GM23338 (cell line): ENCODE measurements at regions not wholly inside any gene's neighbourhood (a gene's known extent, or its start where the extent isn't known, plus 50 kb on each side); places are given as distances from the start of the nearest gene placed in this dataset.

ENCODE experiments used
- ATAC-seq: fragments of 200-7000 bp; cut with Tn5 transposase; 3 replicates; pipeline ENCODE4 v1.9.1; 2020
- DNase-seq: peaks from one replicate; pipeline ENCODE4 v3.0.0-alpha.2; 2015; ENCODE audit warnings: low spot score
- H2AFZ ChIP-seq: fragments of 200-600 bp; sonication (generic); 2 replicates; pipeline ENCODE4 v1.8.0; 2016; ENCODE audit warnings: antibody characterized with exemption, mild to moderate bottlenecking, moderate library complexity
- H3F3A ChIP-seq: fragments of 200-600 bp; sonication (generic); replicated peaks from 2 replicates; pipeline ENCODE4 v1.8.0; 2017; ENCODE audit warnings: antibody characterized with exemption, mixed run types, low read depth
- H3K27ac ChIP-seq: fragments of 200-600 bp; sonication (generic); 2 replicates; pipeline ENCODE4 v1.6.1; 2016; ENCODE audit warnings: low read depth
- H3K27me3 ChIP-seq: fragments of 200-600 bp; sonication (generic); 2 replicates; pipeline ENCODE4 v1.8.0; 2016; ENCODE audit warnings: mild to moderate bottlenecking, mixed run types, moderate library complexity; ENCODE audit not compliant: insufficient read depth
- H3K36me3 ChIP-seq: fragments of 200-600 bp; sonication (generic); 2 replicates; pipeline ENCODE4 v1.8.0; 2016; ENCODE audit warnings: mild to moderate bottlenecking; ENCODE audit not compliant: insufficient read depth
- H3K4me1 ChIP-seq: fragments of 200-600 bp; sonication (generic); 2 replicates; pipeline ENCODE4 v1.8.0; 2016; ENCODE audit warnings: mild to moderate bottlenecking, moderate library complexity; ENCODE audit not compliant: insufficient read depth
- H3K4me2 ChIP-seq: fragments of 200-600 bp; sonication (generic); 2 replicates; pipeline ENCODE4 v1.7.1; 2017; ENCODE audit warnings: mixed run types
- H3K4me3 ChIP-seq: fragments of 200-600 bp; sonication (generic); 2 replicates; pipeline ENCODE4 v1.6.1; 2016; ENCODE audit warnings: mixed run types
- H3K79me2 ChIP-seq: fragments of 200-600 bp; sonication (generic); replicated peaks from 2 replicates; pipeline ENCODE4 v1.8.0; 2017; ENCODE audit warnings: mild to moderate bottlenecking; ENCODE audit not compliant: insufficient read depth
- H3K9me2 ChIP-seq: fragments of 200-600 bp; sonication (generic); 2 replicates; pipeline ENCODE4 v1.8.0; 2017; ENCODE audit not compliant: insufficient read depth
- H4K20me1 ChIP-seq: fragments of 200-600 bp; sonication (generic); replicated peaks from 2 replicates; pipeline ENCODE4 v1.8.0; 2017; ENCODE audit warnings: mild to moderate bottlenecking; ENCODE audit not compliant: insufficient read depth
- H3K27ac Mint-ChIP-seq: 2 replicates; pipeline ENCODE4 v1.8.0; 2020; ENCODE audit warnings: inconsistent platforms, mild to moderate bottlenecking, moderate library complexity, mixed read lengths
- H3K27me3 Mint-ChIP-seq: 3 replicates; pipeline ENCODE4 v1.8.0; 2022; ENCODE audit warnings: low read depth, mild to moderate bottlenecking, moderate library complexity, mixed read lengths, inconsistent platforms; ENCODE audit not compliant: insufficient read depth, poor library complexity
- H3K36me3 Mint-ChIP-seq: 3 replicates; pipeline ENCODE4 v1.8.0; 2021; ENCODE audit warnings: low read depth, mild to moderate bottlenecking, inconsistent platforms, moderate library complexity, mixed read lengths
- H3K4me1 Mint-ChIP-seq: 3 replicates; pipeline ENCODE4 v1.8.0; 2020; ENCODE audit warnings: mild to moderate bottlenecking, inconsistent platforms, mixed read lengths
- H3K4me3 Mint-ChIP-seq: 3 replicates; pipeline ENCODE4 v1.8.0; 2021; ENCODE audit warnings: moderate library complexity, mild to moderate bottlenecking, inconsistent platforms, mixed read lengths
- H3K9me3 Mint-ChIP-seq: 3 replicates; pipeline ENCODE4 v1.8.0; 2020; ENCODE audit warnings: moderate library complexity, mild to moderate bottlenecking, inconsistent platforms, mixed read lengths
- CREB1 ChIP-seq: fragments of 250-450 bp; sonication (Bioruptor Pico); IDR thresholded peaks from 2 replicates; pipeline ENCODE4 v1.5.0; 2020; ENCODE audit warnings: low read depth, mild to moderate bottlenecking, moderate library complexity
- ETS1 ChIP-seq: IDR thresholded peaks from 2 replicates; pipeline ENCODE4 v1.6.1; 2016; ENCODE audit warnings: antibody characterized with exemption
- EZH2 ChIP-seq: fragments of 200-600 bp; sonication (generic); IDR thresholded peaks from one replicate; pipeline ENCODE4 v1.8.0; 2017; ENCODE audit warnings: antibody characterized with exemption, mild to moderate bottlenecking, low read depth; ENCODE audit not compliant: unreplicated experiment
- EZH2phosphoT487 ChIP-seq: fragments of 200-600 bp; sonication (generic); IDR thresholded peaks from one replicate; pipeline ENCODE4 v1.8.1; 2018; ENCODE audit warnings: antibody characterized with exemption; ENCODE audit not compliant: unreplicated experiment
- JUNB ChIP-seq: IDR thresholded peaks from one replicate; pipeline ENCODE4 v1.6.1; 2016; ENCODE audit warnings: antibody characterized with exemption; ENCODE audit not compliant: unreplicated experiment
- NANOG ChIP-seq: IDR thresholded peaks from 2 replicates; pipeline ENCODE4 v1.6.1; 2016; ENCODE audit warnings: antibody characterized with exemption, borderline replicate concordance
- POLR2AphosphoS5 ChIP-seq: IDR thresholded peaks from 2 replicates; pipeline ENCODE4 v1.6.1; 2016; ENCODE audit warnings: antibody characterized with exemption, low read depth
- STAT1 ChIP-seq: IDR thresholded peaks from one replicate; pipeline ENCODE4 v1.6.1; 2016; ENCODE audit warnings: antibody characterized with exemption; ENCODE audit not compliant: unreplicated experiment
- ZNF114 ChIP-seq: fragments of 250-450 bp; sonication (Bioruptor Pico); IDR thresholded peaks from 2 replicates; pipeline ENCODE4 v1.5.0; 2020; ENCODE audit warnings: mild to moderate bottlenecking, moderate library complexity
- ZNF331 ChIP-seq: fragments of 250-450 bp; sonication (Bioruptor Pico); IDR thresholded peaks from 2 replicates; pipeline ENCODE4 v1.5.0; 2020; ENCODE audit warnings: low read depth, mild to moderate bottlenecking, moderate library complexity
- ZNF462 ChIP-seq: fragments of 250-450 bp; sonication (Bioruptor Pico); IDR thresholded peaks from 2 replicates; pipeline ENCODE4 v1.5.0; 2020; ENCODE audit warnings: mild to moderate bottlenecking, moderate library complexity
- TF ChIP-seq, protein P1 (sequence below), 2 experiments: fragments of 200-600 bp in 1 of 2; sonication (generic) in 1 of 2; conservative IDR thresholded peaks; 2 replicates each; pipeline versions ENCODE4 v1.5.1 to v1.6.1; 2016 to 2017; ENCODE audit warnings: antibody characterized with exemption in 2 of 2, low read depth in 2 of 2, mild to moderate bottlenecking in 2 of 2, moderate library complexity in 1 of 2
- TF ChIP-seq, protein P2 (sequence below): IDR thresholded peaks from one replicate; pipeline ENCODE4 v1.6.1; 2018; ENCODE audit warnings: antibody characterized with exemption; ENCODE audit not compliant: unreplicated experiment

GRCh38 chr1:200275816-200276453 lies 133.9 kb downstream of the ZNF281 start:
- Histone ChIP-seq H3K4me1 (peaks cover 5% of the 10 kb centered on the region; the same call in 1 of the 2 replicates), H3K27me3 (no peaks in the 10 kb centered on the region), H3K9me2 (no peaks in the 10 kb centered on the region), H4K20me1 (no peaks in the 10 kb centered on the region), H3F3A (0 out of 2 replicates have a peak, but pooled peaks cover 5% of the 10 kb centered on the region), H3K79me2 (no peaks in the 10 kb centered on the region), H3K36me3 (no peaks in the 10 kb centered on the region), H3K27ac (no peak overlapping the region), H3K4me2 (no peak overlapping the region), H3K4me3 (no peak overlapping the region), H2AFZ (no peak overlapping the region)
- no peaks in the 10 kb centered on the region for H3K9me3 Mint-ChIP-seq
- H3K27ac Mint-ChIP-seq = no peak overlapping the region
- TF ChIP-seq, protein P1, sequence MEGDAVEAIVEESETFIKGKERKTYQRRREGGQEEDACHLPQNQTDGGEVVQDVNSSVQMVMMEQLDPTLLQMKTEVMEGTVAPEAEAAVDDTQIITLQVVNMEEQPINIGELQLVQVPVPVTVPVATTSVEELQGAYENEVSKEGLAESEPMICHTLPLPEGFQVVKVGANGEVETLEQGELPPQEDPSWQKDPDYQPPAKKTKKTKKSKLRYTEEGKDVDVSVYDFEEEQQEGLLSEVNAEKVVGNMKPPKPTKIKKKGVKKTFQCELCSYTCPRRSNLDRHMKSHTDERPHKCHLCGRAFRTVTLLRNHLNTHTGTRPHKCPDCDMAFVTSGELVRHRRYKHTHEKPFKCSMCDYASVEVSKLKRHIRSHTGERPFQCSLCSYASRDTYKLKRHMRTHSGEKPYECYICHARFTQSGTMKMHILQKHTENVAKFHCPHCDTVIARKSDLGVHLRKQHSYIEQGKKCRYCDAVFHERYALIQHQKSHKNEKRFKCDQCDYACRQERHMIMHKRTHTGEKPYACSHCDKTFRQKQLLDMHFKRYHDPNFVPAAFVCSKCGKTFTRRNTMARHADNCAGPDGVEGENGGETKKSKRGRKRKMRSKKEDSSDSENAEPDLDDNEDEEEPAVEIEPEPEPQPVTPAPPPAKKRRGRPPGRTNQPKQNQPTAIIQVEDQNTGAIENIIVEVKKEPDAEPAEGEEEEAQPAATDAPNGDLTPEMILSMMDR (conservative IDR thresholded peaks at IDR 0.05; ENCODE audit: low read depth in 2 of 2) = no peak
- no peak for TF ChIP-seq STAT1
- no peak for TF ChIP-seq POLR2AphosphoS5
- TF ChIP-seq ETS1 = no peak
- no peak for TF ChIP-seq EZH2
- TF ChIP-seq EZH2phosphoT487 = no peak
- no peak for TF ChIP-seq ZNF462 (CRISPR knock-in tag)
- TF ChIP-seq ZNF114 = no peak
- TF ChIP-seq ZNF331 = no peak
- no peak for TF ChIP-seq CREB1 (CRISPR knock-in tag)
- TF ChIP-seq JUNB = no peak
- TF ChIP-seq, protein P2, sequence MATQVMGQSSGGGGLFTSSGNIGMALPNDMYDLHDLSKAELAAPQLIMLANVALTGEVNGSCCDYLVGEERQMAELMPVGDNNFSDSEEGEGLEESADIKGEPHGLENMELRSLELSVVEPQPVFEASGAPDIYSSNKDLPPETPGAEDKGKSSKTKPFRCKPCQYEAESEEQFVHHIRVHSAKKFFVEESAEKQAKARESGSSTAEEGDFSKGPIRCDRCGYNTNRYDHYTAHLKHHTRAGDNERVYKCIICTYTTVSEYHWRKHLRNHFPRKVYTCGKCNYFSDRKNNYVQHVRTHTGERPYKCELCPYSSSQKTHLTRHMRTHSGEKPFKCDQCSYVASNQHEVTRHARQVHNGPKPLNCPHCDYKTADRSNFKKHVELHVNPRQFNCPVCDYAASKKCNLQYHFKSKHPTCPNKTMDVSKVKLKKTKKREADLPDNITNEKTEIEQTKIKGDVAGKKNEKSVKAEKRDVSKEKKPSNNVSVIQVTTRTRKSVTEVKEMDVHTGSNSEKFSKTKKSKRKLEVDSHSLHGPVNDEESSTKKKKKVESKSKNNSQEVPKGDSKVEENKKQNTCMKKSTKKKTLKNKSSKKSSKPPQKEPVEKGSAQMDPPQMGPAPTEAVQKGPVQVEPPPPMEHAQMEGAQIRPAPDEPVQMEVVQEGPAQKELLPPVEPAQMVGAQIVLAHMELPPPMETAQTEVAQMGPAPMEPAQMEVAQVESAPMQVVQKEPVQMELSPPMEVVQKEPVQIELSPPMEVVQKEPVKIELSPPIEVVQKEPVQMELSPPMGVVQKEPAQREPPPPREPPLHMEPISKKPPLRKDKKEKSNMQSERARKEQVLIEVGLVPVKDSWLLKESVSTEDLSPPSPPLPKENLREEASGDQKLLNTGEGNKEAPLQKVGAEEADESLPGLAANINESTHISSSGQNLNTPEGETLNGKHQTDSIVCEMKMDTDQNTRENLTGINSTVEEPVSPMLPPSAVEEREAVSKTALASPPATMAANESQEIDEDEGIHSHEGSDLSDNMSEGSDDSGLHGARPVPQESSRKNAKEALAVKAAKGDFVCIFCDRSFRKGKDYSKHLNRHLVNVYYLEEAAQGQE = no peak
- no peak for TF ChIP-seq NANOG
- H3K4me1 Mint-ChIP-seq = peaks cover 15% of the 10 kb centered on the region
- DNase-seq (no peak), ATAC-seq (no peak)
- H3K4me3 Mint-ChIP-seq = no peak overlapping the region
- peaks cover 5% of the 10 kb centered on the region for H3K27me3 Mint-ChIP-seq
- H3K36me3 Mint-ChIP-seq = no peaks in the 10 kb centered on the region; the same call in 2 of the 3 replicates
